ENCODE measurements at regions not wholly inside any gene's neighbourhood (a gene's known extent, or its start where the extent isn't known, plus 50 kb on each side); places are given as distances from the start of the nearest gene placed in this dataset.

GRCh38 chr21:17931080-17931479, 111.9 kb upstream of the C21orf91 start:
- H3K27ac ChIP-seq = no peak overlapping the region
- H3K4me1 ChIP-seq (replicated peaks) = no peaks in the 10 kb centered on the region

GRCh38 chr21:17930093-17930492, 110.9 kb upstream of the C21orf91 start:
- no peak overlapping the region for H3K27ac ChIP-seq
- H3K36me3 ChIP-seq = no peaks in the 10 kb centered on the region
- H3K4me3 ChIP-seq = no peak overlapping the region
- H3K4me1 ChIP-seq (replicated peaks) = no peaks in the 10 kb centered on the region
- H3K9me3 ChIP-seq (replicated peaks) = no peaks in the 10 kb centered on the region
- no peak for DNase-seq (ENCODE audit: low read depth in 1 of 2, low spot score in 2 of 2)
- no peaks in the 10 kb centered on the region for H3K27me3 ChIP-seq (replicated peaks)

More at GRCh38 chr21:17931080-17931479, 111.9 kb upstream of the C21orf91 start:
- no peaks in the 10 kb centered on the region for H3K36me3 ChIP-seq
- H3K9me3 ChIP-seq (replicated peaks) = no peaks in the 10 kb centered on the region
- no peaks in the 10 kb centered on the region for H3K27me3 ChIP-seq (replicated peaks)
- no peak overlapping the region for H3K4me3 ChIP-seq
- DNase-seq (ENCODE audit: low read depth in 1 of 2, low spot score in 2 of 2) = no peak

- no peaks in the 10 kb centered on the region for H3K36me3 ChIP-seq
- H3K4me3 ChIP-seq = no peak overlapping the region
- H3K4me1 ChIP-seq (replicated peaks) = no peaks in the 10 kb centered on the region
- H3K27me3 ChIP-seq (replicated peaks) = no peaks in the 10 kb centered on the region
- DNase-seq (ENCODE audit: low read depth in 1 of 2, low spot score in 2 of 2) = no peak
- no peaks in the 10 kb centered on the region for H3K9me3 ChIP-seq (replicated peaks)
- H3K27ac ChIP-seq = no peak overlapping the region
These were observed 110.4 kb upstream of the C21orf91 start for GRCh38 chr21:17929510-17929909.

- Histone ChIP-seq H3K4me1 (replicated peaks) (no peaks in the 10 kb centered on the region), H3K9me3 (replicated peaks) (no peaks in the 10 kb centered on the region), H3K4me3 (no peak overlapping the region), H3K27me3 (replicated peaks) (no peaks in the 10 kb centered on the region), H3K27ac (no peak overlapping the region), H3K36me3 (no peaks in the 10 kb centered on the region)
- no peak for DNase-seq (ENCODE audit: low read depth in 1 of 2, low spot score in 2 of 2)
These were observed 106.7 kb upstream of the C21orf91 start for GRCh38 chr21:17925899-17926298.

- H3K27me3 ChIP-seq (replicated peaks) = no peaks in the 10 kb centered on the region
- no peak overlapping the region for H3K27ac ChIP-seq
- H3K36me3 ChIP-seq = no peaks in the 10 kb centered on the region
- no peaks in the 10 kb centered on the region for H3K4me1 ChIP-seq (replicated peaks)
- H3K4me3 ChIP-seq = no peak overlapping the region
- DNase-seq (ENCODE audit: low read depth in 1 of 2, low spot score in 2 of 2) = peak; percentile 31 to 53
- H3K9me3 ChIP-seq (replicated peaks) = no peaks in the 10 kb centered on the region
These were observed 105.9 kb upstream of the C21orf91 start for GRCh38 chr21:17925000-17925610.

GRCh38 chr21:17921579-17922530, 102.7 kb upstream of the C21orf91 start:
- no peak for DNase-seq (ENCODE audit: low read depth in 1 of 2, low spot score in 2 of 2)
- Histone ChIP-seq H3K9me3 (replicated peaks) (no peaks in the 10 kb centered on the region), H3K36me3 (no peaks in the 10 kb centered on the region), H3K27ac (no peak overlapping the region), H3K4me3 (no peak overlapping the region), H3K27me3 (replicated peaks) (no peaks in the 10 kb centered on the region), H3K4me1 (replicated peaks) (no peaks in the 10 kb centered on the region)

- H3K27me3 ChIP-seq (replicated peaks) = no peaks in the 10 kb centered on the region
- DNase-seq (ENCODE audit: low read depth in 1 of 2, low spot score in 2 of 2) = no peak
- H3K4me3 ChIP-seq = no peak overlapping the region
- no peak overlapping the region for H3K27ac ChIP-seq
- no peaks in the 10 kb centered on the region for H3K36me3 ChIP-seq
- H3K9me3 ChIP-seq (replicated peaks) = no peaks in the 10 kb centered on the region
- H3K4me1 ChIP-seq (replicated peaks) = no peaks in the 10 kb centered on the region
These were observed 96.8 kb upstream of the C21orf91 start for GRCh38 chr21:17915976-17916375.

GRCh38 chr21:17911628-17912027, 92.5 kb upstream of the C21orf91 start:
- DNase-seq (ENCODE audit: low read depth in 1 of 2, low spot score in 2 of 2) = no peak
- Histone ChIP-seq H3K4me1 (replicated peaks) (no peaks in the 10 kb centered on the region), H3K27me3 (replicated peaks) (no peaks in the 10 kb centered on the region), H3K4me3 (no peak overlapping the region), H3K36me3 (no peaks in the 10 kb centered on the region), H3K27ac (no peak overlapping the region), H3K9me3 (replicated peaks) (no peaks in the 10 kb centered on the region)

- Histone ChIP-seq H3K4me3 (no peak overlapping the region), H3K27ac (no peak overlapping the region), H3K36me3 (no peaks in the 10 kb centered on the region), H3K4me1 (replicated peaks) (no peaks in the 10 kb centered on the region), H3K9me3 (replicated peaks) (no peaks in the 10 kb centered on the region), H3K27me3 (replicated peaks) (no peaks in the 10 kb centered on the region)
- no peak for DNase-seq (ENCODE audit: low read depth in 1 of 2, low spot score in 2 of 2)
These were observed 84.9 kb upstream of the C21orf91 start for GRCh38 chr21:17903929-17904639.

GRCh38 chr21:17903029-17903806, 84.1 kb upstream of the C21orf91 start:
- H3K36me3 ChIP-seq = no peaks in the 10 kb centered on the region
- H3K9me3 ChIP-seq (replicated peaks) = no peaks in the 10 kb centered on the region
- H3K27ac ChIP-seq = no peak overlapping the region
- peak in 1 of 2 experiments; percentile 19 for DNase-seq (ENCODE audit: low read depth in 1 of 2, low spot score in 2 of 2)
- H3K4me1 ChIP-seq (replicated peaks) = no peaks in the 10 kb centered on the region
- no peaks in the 10 kb centered on the region for H3K27me3 ChIP-seq (replicated peaks)
- no peak overlapping the region for H3K4me3 ChIP-seq

GRCh38 chr21:17901458-17902079, 82.4 kb upstream of the C21orf91 start:
- Histone ChIP-seq H3K27me3 (replicated peaks) (no peaks in the 10 kb centered on the region), H3K4me3 (no peak overlapping the region), H3K4me1 (replicated peaks) (no peaks in the 10 kb centered on the region), H3K36me3 (no peaks in the 10 kb centered on the region), H3K27ac (no peak overlapping the region), H3K9me3 (replicated peaks) (no peaks in the 10 kb centered on the region)
- DNase-seq (ENCODE audit: low read depth in 1 of 2, low spot score in 2 of 2) = no peak

GRCh38 chr21:17900990-17901385, 81.8 kb upstream of the C21orf91 start:
- no peak for DNase-seq (ENCODE audit: low read depth in 1 of 2, low spot score in 2 of 2)
- Histone ChIP-seq H3K27ac (no peak overlapping the region), H3K36me3 (no peaks in the 10 kb centered on the region)

More at GRCh38 chr21:17900990-17901385, 81.8 kb upstream of the C21orf91 start:
- Histone ChIP-seq H3K4me3 (no peak overlapping the region), H3K27me3 (replicated peaks) (no peaks in the 10 kb centered on the region), H3K9me3 (replicated peaks) (no peaks in the 10 kb centered on the region), H3K4me1 (replicated peaks) (no peaks in the 10 kb centered on the region)
